AG10803 (cell line): ENCODE measurements at regions not wholly inside any gene's neighbourhood (a gene's known extent, or its start where the extent isn't known, plus 50 kb on each side); places are given as distances from the start of the nearest gene placed in this dataset.

Experiments
- DNase-seq: peaks from one replicate; pipeline ENCODE4 v3.0.0; 2010; ENCODE audit warnings: low read depth
- H3K4me3 ChIP-seq: 2 replicates; pipeline ENCODE4 v1.5.1; 2011; ENCODE audit warnings: mild to moderate bottlenecking, low read length, control low read depth
- CTCF ChIP-seq: conservative IDR thresholded peaks from 2 replicates; pipeline ENCODE4 v1.5.1; 2011; ENCODE audit warnings: mild to moderate bottlenecking, low read length, control low read depth, inconsistent platforms

GRCh38 chr14:98754343-98755020, 517.5 kb downstream of the BCL11B start:
- no peak overlapping the region for H3K4me3 ChIP-seq
- TF ChIP-seq CTCF = no peak
- peak; percentile 57 for DNase-seq

- no peak for TF ChIP-seq CTCF
- no peak for DNase-seq
- no peak overlapping the region for H3K4me3 ChIP-seq
Measured at GRCh38 chr14:98756749-98757148, 515.2 kb downstream of the BCL11B start.

DNA sequence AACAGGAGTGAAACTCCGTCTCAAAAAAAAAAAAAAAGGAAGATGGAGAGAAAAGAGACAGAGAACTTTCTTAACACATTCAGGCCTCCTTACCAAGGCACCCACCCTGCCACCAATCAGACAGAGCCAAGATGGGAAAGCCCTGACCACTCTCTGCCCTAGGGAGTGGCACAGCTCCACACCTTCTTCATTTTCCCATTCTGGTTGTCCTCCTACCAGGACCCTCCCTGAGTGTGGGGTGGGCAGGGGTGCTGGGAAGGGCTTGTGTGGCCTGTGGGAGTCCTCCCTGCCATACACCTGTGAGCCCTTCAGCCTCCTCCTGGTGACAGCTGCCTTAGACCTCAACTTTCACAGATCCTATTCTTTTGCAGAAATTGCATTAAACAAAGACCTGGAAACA, 513.6 kb downstream of the BCL11B start:
- no peak for TF ChIP-seq CTCF
- no peak overlapping the region for H3K4me3 ChIP-seq
- DNase-seq = no peak

GRCh38 chr14:98761993-98762392, 510.0 kb downstream of the BCL11B start:
- TF ChIP-seq CTCF = no peak
- no peak overlapping the region for H3K4me3 ChIP-seq
- DNase-seq = no peak

- peak; percentile 27 for DNase-seq
- no peak for TF ChIP-seq CTCF
Measured at GRCh38 chr14:98766818-98767217, 505.2 kb downstream of the BCL11B start.

GRCh38 chr14:98769326-98769725, 502.7 kb downstream of the BCL11B start:
- H3K4me3 ChIP-seq = no peak overlapping the region
- DNase-seq = no peak
- no peak for TF ChIP-seq CTCF

More at GRCh38 chr14:98766818-98767217, 505.2 kb downstream of the BCL11B start:
- no peak overlapping the region for H3K4me3 ChIP-seq

DNA sequence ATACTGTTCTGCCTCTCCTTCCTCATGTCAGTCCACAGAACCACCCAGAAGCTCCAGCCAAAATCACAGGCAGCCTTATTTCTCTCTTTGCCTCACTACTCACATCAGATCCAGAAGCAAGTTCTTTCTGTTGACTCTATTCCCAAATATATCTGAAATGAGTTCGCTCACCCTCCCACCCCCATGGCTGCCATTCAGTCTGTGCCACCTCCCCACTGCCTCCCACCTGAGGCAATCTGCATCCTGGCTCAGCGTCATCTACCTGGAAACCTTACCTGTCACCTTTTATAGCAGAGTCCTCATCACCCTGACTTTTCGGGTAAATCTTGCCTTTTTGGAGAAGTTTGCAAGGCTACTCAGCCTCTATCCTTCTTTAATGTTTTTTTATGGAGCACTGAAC, 501.8 kb downstream of the BCL11B start:
- no peak for DNase-seq
- no peak for TF ChIP-seq CTCF
- no peak overlapping the region for H3K4me3 ChIP-seq
